ENCODE measurements at regions not wholly inside any gene's neighbourhood (a gene's known extent, or its start where the extent isn't known, plus 50 kb on each side); places are given as distances from the start of the nearest gene placed in this dataset.
A peak's percentile ranks its signal among the peaks of the same experiment; 100 is the strongest.

GRCh38 chr14:87811246-87811645 lies 181.7 kb downstream of the GALC start:
- H3K4me3 ChIP-seq (ENCODE audit: control insufficient read depth, low read depth, low read length) = no peak overlapping the region
- no peak for TF ChIP-seq CTCF (conservative IDR thresholded peaks at IDR 0.05; ENCODE audit: control insufficient read depth, insufficient read depth, low read depth, low read length)
- DNase-seq (ENCODE audit: low read depth) = no peak

GRCh38 chr14:87810711-87811110 lies 182.3 kb downstream of the GALC start:
- TF ChIP-seq CTCF (conservative IDR thresholded peaks at IDR 0.05; ENCODE audit: control insufficient read depth, insufficient read depth, low read depth, low read length) = no peak
- H3K4me3 ChIP-seq (ENCODE audit: control insufficient read depth, low read depth, low read length) = no peak overlapping the region
- no peak for DNase-seq (ENCODE audit: low read depth)

GRCh38 chr14:87809261-87809660 lies 183.7 kb downstream of the GALC start:
- no peak for TF ChIP-seq CTCF (conservative IDR thresholded peaks at IDR 0.05; ENCODE audit: control insufficient read depth, insufficient read depth, low read depth, low read length)
- H3K4me3 ChIP-seq (ENCODE audit: control insufficient read depth, low read depth, low read length) = no peak overlapping the region

GRCh38 chr14:87805315-87805723 lies 187.7 kb downstream of the GALC start:
- peak; percentile 86 for TF ChIP-seq CTCF (conservative IDR thresholded peaks at IDR 0.05; ENCODE audit: control insufficient read depth, insufficient read depth, low read depth, low read length)
- H3K4me3 ChIP-seq (ENCODE audit: control insufficient read depth, low read depth, low read length) = no peak overlapping the region
- DNase-seq (ENCODE audit: low read depth) = peak; percentile 60

More at GRCh38 chr14:87809261-87809660, 183.7 kb downstream of the GALC start:
- DNase-seq (ENCODE audit: low read depth) = no peak

GRCh38 chr14:87800216-87800615 lies 192.8 kb downstream of the GALC start:
- DNase-seq (ENCODE audit: low read depth) = no peak
- no peak for TF ChIP-seq CTCF (conservative IDR thresholded peaks at IDR 0.05; ENCODE audit: control insufficient read depth, insufficient read depth, low read depth, low read length)

GRCh38 chr14:87799400-87799799 lies 193.6 kb downstream of the GALC start:
- DNase-seq (ENCODE audit: low read depth) = no peak
- TF ChIP-seq CTCF (conservative IDR thresholded peaks at IDR 0.05; ENCODE audit: control insufficient read depth, insufficient read depth, low read depth, low read length) = no peak
- no peak overlapping the region for H3K4me3 ChIP-seq (ENCODE audit: control insufficient read depth, low read depth, low read length)

More at GRCh38 chr14:87800216-87800615, 192.8 kb downstream of the GALC start:
- H3K4me3 ChIP-seq (ENCODE audit: control insufficient read depth, low read depth, low read length) = no peak overlapping the region

GRCh38 chr14:87797001-87797400 lies 196.0 kb downstream of the GALC start:
- no peak for DNase-seq (ENCODE audit: low read depth)
- H3K4me3 ChIP-seq (ENCODE audit: control insufficient read depth, low read depth, low read length) = no peak overlapping the region
- no peak for TF ChIP-seq CTCF (conservative IDR thresholded peaks at IDR 0.05; ENCODE audit: control insufficient read depth, insufficient read depth, low read depth, low read length)
